H1 (cell line): ENCODE measurements at regions not wholly inside any gene's neighbourhood (a gene's known extent, or its start where the extent isn't known, plus 50 kb on each side); places are given as distances from the start of the nearest gene placed in this dataset.

Experiments used
- CTCF ChIA-PET: fragments of 300-600 bp; sonication (Branson Sonifier 250); formaldehyde crosslinking; loops from one replicate; lab custom pipeline; 2021; ENCODE audit not compliant: partially characterized antibody; lab: Charles Lee
- POLR2A ChIA-PET: fragments of 300-600 bp; sonication (Branson Sonifier 250); formaldehyde crosslinking; loops from one replicate; lab custom pipeline; 2021; ENCODE audit warnings: inconsistent platforms; ENCODE audit not compliant: partially characterized antibody; lab: Charles Lee
- DNase-seq, 2 experiments: peaks; one replicate each; pipeline versions ENCODE4 v3.0.0 to v3.0.0-alpha.2; 2010 to 2022; ENCODE audit warnings: low spot score in 2 of 2, low read depth in 1 of 2, mixed read lengths in 1 of 2
- FAIRE-seq: peaks from 2 replicates; lab custom pipeline; 2011; peaks lifted over from hg19 to GRCh38; lab: Jason Lieb, UNC
- H2AFZ ChIP-seq: 2 replicates; pipeline ENCODE4 v1.8.1; 2012; ENCODE audit warnings: low read length, inconsistent platforms
- H2AK5ac ChIP-seq: 2 replicates; pipeline ENCODE4 v1.6.1; 2013; ENCODE audit warnings: low read depth, low read length
- H2BK120ac ChIP-seq: replicated peaks from 2 replicates; pipeline ENCODE3; 2013; ENCODE audit warnings: low read depth, low read length, inconsistent platforms
- H2BK12ac ChIP-seq: 2 replicates; pipeline ENCODE4 v1.6.1; 2013; ENCODE audit warnings: low read depth, low read length
- H2BK15ac ChIP-seq: 2 replicates; pipeline ENCODE4 v1.6.1; 2013; ENCODE audit warnings: low read length
- H2BK20ac ChIP-seq: 2 replicates; pipeline ENCODE4 v1.6.1; 2013; ENCODE audit warnings: low read length
- H2BK5ac ChIP-seq: 2 replicates; pipeline ENCODE4 v1.6.1; 2013; ENCODE audit warnings: low read depth, low read length
- H3K14ac ChIP-seq: 2 replicates; pipeline ENCODE4 v1.6.1; 2013; ENCODE audit warnings: inconsistent platforms; ENCODE audit not compliant: insufficient read length
- H3K18ac ChIP-seq: 2 replicates; pipeline ENCODE4 v1.6.1; 2013; ENCODE audit warnings: low read length; ENCODE audit errors: extremely low read depth
- H3K23ac ChIP-seq: 2 replicates; pipeline ENCODE4 v1.6.1; 2013; ENCODE audit warnings: inconsistent platforms; ENCODE audit not compliant: insufficient read length
- H3K23me2 ChIP-seq: 2 replicates; pipeline ENCODE4 v1.6.1; 2013; ENCODE audit warnings: low read depth, low read length
- H3K27ac ChIP-seq: 2 replicates; pipeline ENCODE4 v1.6.1; 2011; ENCODE audit warnings: low read depth, low read length, inconsistent platforms
- H3K27me3 ChIP-seq, 4 experiments: replicated peaks in 1 of 4; 1 replicate in 1 of 4; 2 replicates in 3 of 4; pipeline versions ENCODE4 v1.6.1 to v1.8.1; 2011 to 2013; ENCODE audit warnings: low read length in 3 of 4, mild to moderate bottlenecking in 3 of 4, inconsistent platforms in 2 of 4, mixed read lengths in 2 of 4, moderate library complexity in 1 of 4; ENCODE audit not compliant: control insufficient read depth in 3 of 4, insufficient read depth in 3 of 4; ENCODE audit errors: extremely low read depth in 1 of 4
- H3K36me3 ChIP-seq, 4 experiments: 2 replicates each; pipeline versions ENCODE4 v1.6.1 to v1.8.1; 2011 to 2013; ENCODE audit warnings: mild to moderate bottlenecking in 4 of 4, low read length in 3 of 4, moderate library complexity in 2 of 4, control low read depth in 1 of 4, inconsistent platforms in 1 of 4; ENCODE audit not compliant: insufficient read depth in 4 of 4, control insufficient read depth in 2 of 4
- H3K4ac ChIP-seq: replicated peaks from 2 replicates; pipeline ENCODE3; 2013; ENCODE audit warnings: low read length, low read depth, mixed read lengths, inconsistent platforms; ENCODE audit not compliant: insufficient read length
- H3K4me1 ChIP-seq, 4 experiments: replicated peaks in 1 of 4; 1 replicate in 1 of 4; 2 replicates in 3 of 4; pipeline versions ENCODE4 v1.6.1 to v1.8.1; 2011 to 2013; ENCODE audit warnings: low read length in 3 of 4, inconsistent platforms in 2 of 4, mixed read lengths in 1 of 4; ENCODE audit not compliant: insufficient read depth in 4 of 4, control insufficient read depth in 3 of 4
- H3K4me2 ChIP-seq, 2 experiments: 2 replicates each; pipeline versions ENCODE4 v1.6.1 to v1.8.1; 2011 to 2013; ENCODE audit warnings: low read depth in 2 of 2, low read length in 2 of 2, control low read depth in 1 of 2, inconsistent platforms in 1 of 2, mild to moderate bottlenecking in 1 of 2; ENCODE audit not compliant: insufficient read depth in 1 of 2
- H3K4me3 ChIP-seq, 4 experiments: fragments of 200-600, 300-600 bp in 1 of 4; sonication (generic), shearing (Covaris generic), sonication (Bioruptor Twin) in 1 of 4; 2 replicates each; pipeline versions ENCODE4 v1.5.1 to v1.8.1; 2011 to 2016; ENCODE audit warnings: low read length in 4 of 4, low read depth in 3 of 4, control low read depth in 2 of 4, inconsistent platforms in 2 of 4, mild to moderate bottlenecking in 2 of 4, mixed read lengths in 1 of 4, moderate library complexity in 1 of 4; ENCODE audit not compliant: insufficient read depth in 2 of 4; ENCODE audit errors: extremely low read depth in 1 of 4
- H3K56ac ChIP-seq: replicated peaks from 2 replicates; pipeline ENCODE3; 2013; ENCODE audit warnings: low read depth, mild to moderate bottlenecking, mixed read lengths, low read length, inconsistent platforms; ENCODE audit not compliant: insufficient read length
- H3K79me1 ChIP-seq: 2 replicates; pipeline ENCODE4 v1.6.1; 2013; ENCODE audit warnings: low read depth, low read length, control low read depth
- H3K79me2 ChIP-seq, 2 experiments: 2 replicates each; pipeline versions ENCODE4 v1.6.1 to v1.8.1; 2012 to 2013; ENCODE audit warnings: low read length in 2 of 2, mild to moderate bottlenecking in 2 of 2, inconsistent platforms in 1 of 2; ENCODE audit not compliant: insufficient read depth in 2 of 2, control insufficient read depth in 1 of 2
- H3K9ac ChIP-seq, 4 experiments: replicated peaks in 1 of 4; 1 replicate in 1 of 4; 2 replicates in 3 of 4; pipeline versions ENCODE4 v1.6.1 to v1.8.1; 2011 to 2013; ENCODE audit warnings: low read depth in 3 of 4, low read length in 3 of 4, control low read depth in 2 of 4, mild to moderate bottlenecking in 2 of 4, moderate library complexity in 2 of 4, inconsistent platforms in 1 of 4; ENCODE audit errors: extremely low read depth in 1 of 4
- H3K9me3 ChIP-seq, 2 experiments: 2 replicates each; pipeline versions ENCODE4 v1.6.1 to v1.8.1; 2012 to 2013; ENCODE audit warnings: mild to moderate bottlenecking in 2 of 2, moderate library complexity in 2 of 2, control low read depth in 1 of 2, inconsistent platforms in 1 of 2, low read depth in 1 of 2, low read length in 1 of 2, mixed read lengths in 1 of 2; ENCODE audit not compliant: insufficient read depth in 2 of 2
- H4K20me1 ChIP-seq, 2 experiments: replicated peaks in 1 of 2; 2 replicates each; pipeline versions ENCODE3 to v1.8.1; 2011 to 2013; ENCODE audit warnings: inconsistent platforms in 2 of 2, low read length in 2 of 2, mild to moderate bottlenecking in 1 of 2; ENCODE audit not compliant: insufficient read depth in 2 of 2, control insufficient read depth in 1 of 2
- H4K5ac ChIP-seq: 2 replicates; pipeline ENCODE4 v1.6.1; 2013; ENCODE audit warnings: low read length, low read depth, mixed read lengths, inconsistent platforms; ENCODE audit not compliant: insufficient read length
- H4K8ac ChIP-seq: 2 replicates; pipeline ENCODE4 v1.8.0; 2013; ENCODE audit warnings: mild to moderate bottlenecking, moderate library complexity, low read length, inconsistent platforms; ENCODE audit not compliant: insufficient read depth; ENCODE audit errors: extremely low read depth
- H4K91ac ChIP-seq: replicated peaks from 2 replicates; pipeline ENCODE3; 2013; ENCODE audit warnings: low read length, mixed read lengths, inconsistent platforms; ENCODE audit not compliant: insufficient read length
- PHF8 ChIP-seq: fragments of 200-600 bp; sonication (generic); conservative IDR thresholded peaks from 2 replicates; pipeline ENCODE4 v1.7.1; 2012; ENCODE audit warnings: low read depth, mild to moderate bottlenecking, inconsistent platforms, low read length, moderate library complexity
- WGBS, 2 experiments: shearing (Covaris generic) in 1 of 2; methylation state at CpG; one replicate each; pipeline versions ENCODE4 v1.1.6 to v1.1.7; 2013 to 2015; ENCODE audit warnings: low lambda C conversion rate in 2 of 2, mixed read lengths in 2 of 2, inconsistent platforms in 1 of 2, low coverage in 1 of 2, missing lambda C conversion rate in 1 of 2; ENCODE audit not compliant: insufficient replicate concordance in 2 of 2, insufficient coverage in 1 of 2, insufficient read length in 1 of 2; ENCODE audit errors: extremely low coverage in 1 of 2, missing lambda C conversion rate in 1 of 2; 5-methylcytosine and 5-hydroxymethylcytosine counted together

- POLR2A ChIA-PET, result no interaction called here
- no peak for FAIRE-seq
- no peak for TF ChIP-seq PHF8
Measured at GRCh38 chr6:2516059-2516458, 234.7 kb downstream of the MYLK4 start.

More at GRCh38 chr6:2516059-2516458, 234.7 kb downstream of the MYLK4 start:
- H2AK5ac ChIP-seq, result no peak overlapping the region
- no peak overlapping the region for H2BK12ac ChIP-seq
- no peak overlapping the region for H2AFZ ChIP-seq
- H3K79me2 ChIP-seq, result no peaks in the 10 kb centered on the region; a peak in 1 of 4 replicates
- H3K4me2 ChIP-seq, result no peak overlapping the region
- no peak overlapping the region for H3K18ac ChIP-seq
- H4K20me1 ChIP-seq, result no peaks in the 10 kb centered on the region
- CTCF ChIA-PET, result interaction anchor here (1.2 to 1.3 kb wide), 2 partner anchors 67 to 234 kb away, joined by 3 to 5 read pairs; no protein-coding TSS in a partner anchor
- H3K56ac ChIP-seq, result no peak overlapping the region
- H3K14ac ChIP-seq, result no peak overlapping the region
- H2BK20ac ChIP-seq, result no peak overlapping the region
- DNase-seq, result no peak
- no peaks in the 10 kb centered on the region for H3K36me3 ChIP-seq
- no peak overlapping the region for H3K4ac ChIP-seq
- H2BK120ac ChIP-seq, result no peak overlapping the region
- no peaks in the 10 kb centered on the region for H3K27me3 ChIP-seq
- no peak overlapping the region for H3K9ac ChIP-seq
- no peak overlapping the region for H3K27ac ChIP-seq
- no peak overlapping the region for H4K8ac ChIP-seq
- no peaks in the 10 kb centered on the region for H3K4me1 ChIP-seq
- no peak overlapping the region for H3K4me3 ChIP-seq
- H2BK15ac ChIP-seq, result no peak overlapping the region
- H4K5ac ChIP-seq, result no peak overlapping the region
- no peak overlapping the region for H2BK5ac ChIP-seq
- WGBS, 2 experiments, result 89% methylated on average over 6 of the region's 6 CpGs; no CpG with 5 or more reads in 1 of the 2 experiments
- H3K79me1 ChIP-seq, result no peaks in the 10 kb centered on the region
- no peak overlapping the region for H4K91ac ChIP-seq
- H3K23me2 ChIP-seq, result no peaks in the 10 kb centered on the region
- peaks cover 5 to 10% of the 10 kb centered on the region in 2 experiments; a peak in 3 of 4 replicates for H3K9me3 ChIP-seq
- no peak overlapping the region for H3K23ac ChIP-seq
